SU-DHL-6 (cell line): ENCODE measurements at regions not wholly inside any gene's neighbourhood (a gene's known extent, or its start where the extent isn't known, plus 50 kb on each side); places are given as distances from the start of the nearest gene placed in this dataset.
"Not testable (repeated sequence)": the region's sequence is repeated elsewhere in the genome, so short reads cannot be mapped to it uniquely, and the experiment has no call there.

ENCODE experiments used
- H2AFZ ChIP-seq: fragments of 200-600 bp; sonication (generic); 2 replicates; pipeline ENCODE4 v1.6.1; 2014; ENCODE audit warnings: low read depth, mild to moderate bottlenecking, moderate library complexity, mixed read lengths, antibody characterized with exemption, low read length; ENCODE audit not compliant: severe bottlenecking
- H3F3A ChIP-seq: fragments of 200-600 bp; shearing (Covaris generic); 2 replicates; pipeline ENCODE4 v1.6.0; 2016; ENCODE audit warnings: antibody characterized with exemption, mild to moderate bottlenecking; ENCODE audit not compliant: insufficient read depth
- H3K27ac ChIP-seq: fragments of 200-600 bp; sonication (generic); 2 replicates; pipeline ENCODE4 v1.5.1; 2016; ENCODE audit warnings: low read depth, mild to moderate bottlenecking, low read length, moderate library complexity, mixed read lengths
- H3K27me3 ChIP-seq: fragments of 200-600 bp; sonication (generic), shearing (Covaris generic); 2 replicates; pipeline ENCODE4 v1.6.0; 2014; ENCODE audit warnings: mild to moderate bottlenecking, low read length
- H3K36me3 ChIP-seq: fragments of 200-600 bp; sonication (generic); 2 replicates; pipeline ENCODE4 v1.6.1; 2014; ENCODE audit warnings: mild to moderate bottlenecking, low read length, mixed read lengths
- H3K4me2 ChIP-seq: fragments of 300-600, 200-600 bp; shearing (Covaris generic), sonication (generic); 2 replicates; pipeline ENCODE4 v1.6.0; 2014; ENCODE audit warnings: low read length, low read depth, mild to moderate bottlenecking; ENCODE audit not compliant: poor library complexity, severe bottlenecking
- H3K4me3 ChIP-seq: fragments of 200-600 bp; sonication (generic); 2 replicates; pipeline ENCODE4 v1.5.1; 2014; ENCODE audit warnings: antibody characterized with exemption, low read length, mild to moderate bottlenecking, mixed read lengths; ENCODE audit not compliant: insufficient read depth, poor library complexity, severe bottlenecking
- H3K79me2 ChIP-seq: fragments of 200-600 bp; sonication (generic); 2 replicates; pipeline ENCODE4 v1.6.1; 2014; ENCODE audit warnings: mild to moderate bottlenecking, low read length, moderate library complexity; ENCODE audit not compliant: insufficient read depth
- H3K9ac ChIP-seq: fragments of 200-600 bp; sonication (generic); 2 replicates; pipeline ENCODE4 v1.7.0; 2014; ENCODE audit warnings: mild to moderate bottlenecking, low read length
- H3K9me2 ChIP-seq: fragments of 200-600 bp; sonication (generic); replicated peaks from 2 replicates; pipeline ENCODE4 v1.6.1; 2014; ENCODE audit warnings: low read length; ENCODE audit not compliant: insufficient read depth
- H3K9me3 ChIP-seq: fragments of 200-600 bp; sonication (generic); 2 replicates; pipeline ENCODE4 v1.6.1; 2014; ENCODE audit warnings: low read length, mixed read lengths; ENCODE audit not compliant: insufficient read depth
- H4K20me1 ChIP-seq: fragments of 200-600 bp; sonication (generic); 2 replicates; pipeline ENCODE4 v1.6.1; 2014; ENCODE audit warnings: low read depth, mild to moderate bottlenecking, antibody characterized with exemption, low read length, moderate library complexity, mixed read lengths
- EZH2phosphoT487 ChIP-seq: fragments of 200-600 bp; sonication (generic), shearing (Covaris generic); conservative IDR thresholded peaks from 2 replicates; pipeline ENCODE4 v1.6.1; 2018; ENCODE audit warnings: mild to moderate bottlenecking, antibody characterized with exemption, low read length, moderate library complexity, mixed read lengths
- TF ChIP-seq, protein P1 (sequence below): fragments of 200-600 bp; sonication (generic); IDR thresholded peaks from one replicate; pipeline ENCODE4 v1.5.1; 2017; ENCODE audit warnings: antibody characterized with exemption, mild to moderate bottlenecking, low read length, moderate library complexity; ENCODE audit not compliant: insufficient read depth, poor library complexity, severe bottlenecking

DNA sequence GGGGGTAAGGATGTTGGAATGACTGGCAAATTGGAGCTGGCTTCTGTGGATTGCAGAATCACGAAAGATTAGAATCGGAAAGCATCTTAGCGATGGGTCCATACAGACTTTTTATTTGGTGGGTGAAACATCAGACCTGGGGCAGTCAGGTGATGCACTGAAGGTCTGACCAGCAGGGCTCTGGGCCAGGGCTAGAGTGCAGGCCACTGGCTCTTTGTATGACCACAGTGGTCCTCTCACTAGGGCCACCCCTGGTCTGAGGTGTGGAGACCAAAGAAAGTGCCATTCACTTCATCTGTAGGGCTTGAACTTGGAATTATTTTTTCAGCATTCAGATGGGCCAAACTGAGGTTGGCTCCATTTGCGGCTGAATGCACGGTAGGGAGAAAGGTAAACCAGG is 306.4 kb downstream of the RPS6KC1 start:
- no peaks in the 10 kb centered on the region for H3K36me3 ChIP-seq
- H3K27ac ChIP-seq, result no peak overlapping the region
- H3K4me2 ChIP-seq, result no peak overlapping the region
- no peaks in the 10 kb centered on the region for H4K20me1 ChIP-seq
- H3K9me2 ChIP-seq, result no peaks in the 10 kb centered on the region
- no peaks in the 10 kb centered on the region for H3F3A ChIP-seq
- H3K9me3 ChIP-seq, result no peaks in the 10 kb centered on the region
- H3K9ac ChIP-seq, result no peak overlapping the region
- no peaks in the 10 kb centered on the region for H3K79me2 ChIP-seq
- no peak overlapping the region for H3K4me3 ChIP-seq
- TF ChIP-seq, protein P1, sequence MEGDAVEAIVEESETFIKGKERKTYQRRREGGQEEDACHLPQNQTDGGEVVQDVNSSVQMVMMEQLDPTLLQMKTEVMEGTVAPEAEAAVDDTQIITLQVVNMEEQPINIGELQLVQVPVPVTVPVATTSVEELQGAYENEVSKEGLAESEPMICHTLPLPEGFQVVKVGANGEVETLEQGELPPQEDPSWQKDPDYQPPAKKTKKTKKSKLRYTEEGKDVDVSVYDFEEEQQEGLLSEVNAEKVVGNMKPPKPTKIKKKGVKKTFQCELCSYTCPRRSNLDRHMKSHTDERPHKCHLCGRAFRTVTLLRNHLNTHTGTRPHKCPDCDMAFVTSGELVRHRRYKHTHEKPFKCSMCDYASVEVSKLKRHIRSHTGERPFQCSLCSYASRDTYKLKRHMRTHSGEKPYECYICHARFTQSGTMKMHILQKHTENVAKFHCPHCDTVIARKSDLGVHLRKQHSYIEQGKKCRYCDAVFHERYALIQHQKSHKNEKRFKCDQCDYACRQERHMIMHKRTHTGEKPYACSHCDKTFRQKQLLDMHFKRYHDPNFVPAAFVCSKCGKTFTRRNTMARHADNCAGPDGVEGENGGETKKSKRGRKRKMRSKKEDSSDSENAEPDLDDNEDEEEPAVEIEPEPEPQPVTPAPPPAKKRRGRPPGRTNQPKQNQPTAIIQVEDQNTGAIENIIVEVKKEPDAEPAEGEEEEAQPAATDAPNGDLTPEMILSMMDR, result no peak
- TF ChIP-seq EZH2phosphoT487, result no peak
- no peaks in the 10 kb centered on the region for H3K27me3 ChIP-seq
- H2AFZ ChIP-seq, result no peak overlapping the region

DNA sequence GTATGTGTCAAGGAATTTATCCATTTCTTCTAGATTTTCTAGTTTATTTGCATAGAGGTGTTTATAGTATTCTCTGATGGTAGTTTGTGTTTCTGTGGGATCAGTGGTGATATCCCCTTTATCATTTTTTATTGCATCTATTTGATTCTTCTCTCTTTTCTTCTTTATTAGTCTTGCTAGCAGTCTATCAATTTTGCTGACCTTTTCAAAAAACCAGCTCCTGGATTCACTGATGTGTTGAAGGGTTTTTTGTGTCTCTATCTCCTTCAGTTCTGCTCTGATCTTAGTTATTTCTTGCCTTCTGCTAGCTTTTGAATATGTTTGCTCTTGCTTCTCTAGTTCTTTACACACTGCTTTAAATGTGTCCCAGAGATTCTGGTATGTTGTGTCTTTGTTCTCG is 307.3 kb downstream of the RPS6KC1 start:
- not testable (repeated sequence) for H3K9me2 ChIP-seq, H2AFZ ChIP-seq, H4K20me1 ChIP-seq, H3K9ac ChIP-seq, H3K36me3 ChIP-seq, H3K79me2 ChIP-seq, H3K27ac ChIP-seq, H3K4me2 ChIP-seq, H3K27me3 ChIP-seq, H3K4me3 ChIP-seq, H3F3A ChIP-seq, H3K9me3 ChIP-seq

GRCh38 chr1:213362598-213362997 is 311.6 kb downstream of the RPS6KC1 start:
- H3K4me3 ChIP-seq, result no peak overlapping the region
- H3K4me2 ChIP-seq, result no peak overlapping the region
- H3K9ac ChIP-seq, result no peak overlapping the region
- H3K9me3 ChIP-seq, result no peaks in the 10 kb centered on the region
- no peaks in the 10 kb centered on the region for H4K20me1 ChIP-seq
- no peak overlapping the region for H2AFZ ChIP-seq
- H3K9me2 ChIP-seq, result no peaks in the 10 kb centered on the region
- no peak for TF ChIP-seq EZH2phosphoT487
- TF ChIP-seq, protein P1, result no peak
- no peaks in the 10 kb centered on the region for H3K36me3 ChIP-seq
- no peak overlapping the region for H3K27ac ChIP-seq
- no peaks in the 10 kb centered on the region for H3K27me3 ChIP-seq
- no peaks in the 10 kb centered on the region for H3K79me2 ChIP-seq
- no peaks in the 10 kb centered on the region for H3F3A ChIP-seq

GRCh38 chr1:213366141-213366831 is 315.2 kb downstream of the RPS6KC1 start:
- Histone ChIP-seq H3K4me2 (no peak overlapping the region), H3F3A (no peaks in the 10 kb centered on the region), H3K9me3 (no peaks in the 10 kb centered on the region), H3K27ac (no peak overlapping the region), H2AFZ (no peak overlapping the region), H3K9ac (no peak overlapping the region), H3K9me2 (no peaks in the 10 kb centered on the region), H4K20me1 (no peaks in the 10 kb centered on the region), H3K4me3 (no peak overlapping the region), H3K79me2 (no peaks in the 10 kb centered on the region), H3K36me3 (no peaks in the 10 kb centered on the region), H3K27me3 (no peaks in the 10 kb centered on the region)
- TF ChIP-seq EZH2phosphoT487, result no peak
